Calu3 (cell line): ENCODE measurements at regions not wholly inside any gene's neighbourhood (a gene's known extent, or its start where the extent isn't known, plus 50 kb on each side); places are given as distances from the start of the nearest gene placed in this dataset.

Experiments
- BruUV-seq: library from RNA; stranded (reverse); fragments of 400-500 nt; replicated peaks from 2 replicates; lab custom pipeline; 2021; lab: Mats Ljungman, UMichigan
- CTCF ChIA-PET: fragments of 300-600 bp; sonication (Branson Sonifier 250); formaldehyde crosslinking; loops from one replicate; lab custom pipeline; 2022; ENCODE audit warnings: antibody characterized with exemption; lab: Charles Lee
- DNase-seq: peaks from one replicate; pipeline ENCODE4 v3.0.0; 2022
- H3K27ac Mint-ChIP-seq: one replicate; pipeline ENCODE4 v1.8.0; 2022; ENCODE audit warnings: mixed read lengths; ENCODE audit not compliant: unreplicated experiment
- H3K27me3 Mint-ChIP-seq: one replicate; pipeline ENCODE4 v1.8.0; 2022; ENCODE audit warnings: mixed read lengths; ENCODE audit not compliant: unreplicated experiment
- H3K36me3 Mint-ChIP-seq: one replicate; pipeline ENCODE4 v1.8.0; 2022; ENCODE audit warnings: mild to moderate bottlenecking, moderate library complexity, mixed read lengths; ENCODE audit not compliant: insufficient read depth, unreplicated experiment
- H3K4me1 Mint-ChIP-seq: one replicate; pipeline ENCODE4 v1.8.0; 2022; ENCODE audit warnings: mild to moderate bottlenecking, low read depth, mixed read lengths; ENCODE audit not compliant: unreplicated experiment
- H3K4me3 Mint-ChIP-seq: one replicate; pipeline ENCODE4 v1.8.0; 2022; ENCODE audit warnings: mild to moderate bottlenecking, low read depth, moderate library complexity, mixed read lengths; ENCODE audit not compliant: unreplicated experiment
- H3K9me3 Mint-ChIP-seq: one replicate; pipeline ENCODE4 v1.8.0; 2022; ENCODE audit warnings: low read depth, mixed read lengths; ENCODE audit not compliant: unreplicated experiment
- CTCF ChIP-seq: fragments of 200-600 bp; IDR thresholded peaks from one replicate; pipeline ENCODE4 v1.8.0; 2022; ENCODE audit warnings: antibody characterized with exemption; ENCODE audit not compliant: unreplicated experiment
- intact Hi-C: fragments of 100-400 bp; cut with micrococcal nuclease; formaldehyde crosslinking; loops from one replicate; pipeline ENCODE4 v1.10.0; 2022; ENCODE audit not compliant: unreplicated experiment

GRCh38 chr7:115549910-115550309 lies 480.7 kb downstream of the TFEC start:
- peaks cover 11% of the 10 kb centered on the region for H3K27me3 Mint-ChIP-seq
- intact Hi-C loops, result no loop called here
- TF ChIP-seq CTCF, result no peak
- CTCF ChIA-PET, result no interaction called here
- no peak for DNase-seq
- no peak overlapping the region for H3K27ac Mint-ChIP-seq
- no peaks in the 10 kb centered on the region for H3K36me3 Mint-ChIP-seq
- no peaks in the 10 kb centered on the region for H3K4me1 Mint-ChIP-seq
- BruUV-seq, result no TSS peak
- no peak overlapping the region for H3K4me3 Mint-ChIP-seq
- H3K9me3 Mint-ChIP-seq, result no peaks in the 10 kb centered on the region

DNA sequence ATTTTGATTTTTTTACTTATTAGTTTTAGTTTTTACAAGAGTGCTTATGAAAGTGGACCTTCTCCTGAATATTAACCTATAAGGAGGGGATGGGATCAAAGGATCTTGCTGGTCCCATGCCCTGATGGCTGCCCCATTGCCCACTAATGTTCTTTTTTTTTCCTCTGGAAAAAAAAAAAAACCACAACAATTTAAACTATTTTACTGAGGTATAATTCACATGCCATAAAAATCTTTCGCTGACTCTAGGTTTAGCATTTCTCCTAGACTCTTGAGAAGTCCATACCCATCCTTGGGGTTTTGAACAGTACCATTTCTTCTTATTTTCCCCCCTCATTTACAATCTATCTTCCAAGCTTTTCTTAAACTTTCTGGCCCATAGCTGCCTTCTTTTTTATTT lies 481.8 kb downstream of the TFEC start:
- Mint-ChIP-seq H3K27me3 (peaks cover 11% of the 10 kb centered on the region), H3K36me3 (no peaks in the 10 kb centered on the region), H3K4me3 (no peak overlapping the region), H3K27ac (no peak overlapping the region), H3K9me3 (no peaks in the 10 kb centered on the region), H3K4me1 (no peaks in the 10 kb centered on the region)
- CTCF ChIA-PET, result interaction anchor here (0.6 kb wide), 1 partner anchor 263 kb away, joined by 3 read pairs; no protein-coding TSS in a partner anchor
- no TSS peak for BruUV-seq
- no peak for DNase-seq
- TF ChIP-seq CTCF, result no peak
- intact Hi-C loops, result no loop called here

- H3K27me3 Mint-ChIP-seq, result peaks cover 11% of the 10 kb centered on the region
Observed at GRCh38 chr7:115546790-115547189, 483.8 kb downstream of the TFEC start.

DNA sequence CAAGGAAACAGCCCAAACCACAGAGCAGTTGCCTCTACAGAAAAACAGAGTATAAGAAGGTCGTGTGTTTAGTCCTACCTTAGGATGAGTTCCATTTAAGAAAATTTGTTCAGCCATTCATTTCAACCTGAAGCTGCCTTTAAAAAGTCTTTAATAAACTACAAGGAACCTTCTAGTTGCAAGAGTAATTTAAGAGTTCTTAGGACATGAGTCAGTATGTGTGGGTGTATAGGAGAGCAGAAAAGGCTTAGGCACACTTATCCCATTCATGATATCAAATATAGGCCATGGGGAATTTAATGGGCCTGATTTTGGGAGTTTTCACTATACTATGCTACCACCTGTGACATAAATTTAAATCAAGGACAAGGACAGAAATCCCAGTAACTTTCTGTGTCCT lies 496.8 kb downstream of the TFEC start:
- H3K27ac Mint-ChIP-seq, result no peak overlapping the region

More at GRCh38 chr7:115546790-115547189, 483.8 kb downstream of the TFEC start:
- no peak for TF ChIP-seq CTCF
- Mint-ChIP-seq H3K9me3 (no peaks in the 10 kb centered on the region), H3K4me3 (no peak overlapping the region), H3K4me1 (no peaks in the 10 kb centered on the region), H3K36me3 (no peaks in the 10 kb centered on the region), H3K27ac (no peak overlapping the region)
- no peak for DNase-seq
- CTCF ChIA-PET, result interaction anchor here (0.9 kb wide), 1 partner anchor 11 kb away, joined by 4 read pairs; no protein-coding TSS in a partner anchor
- intact Hi-C loops, result no loop called here
- BruUV-seq, result no TSS peak

More for the DNA sequence above, 496.8 kb downstream of the TFEC start:
- peaks cover 9% of the 10 kb centered on the region for H3K4me1 Mint-ChIP-seq
- CTCF ChIA-PET, result no interaction called here
- DNase-seq, result no peak
- intact Hi-C loops, result no loop called here
- no peaks in the 10 kb centered on the region for H3K36me3 Mint-ChIP-seq
- TF ChIP-seq CTCF, result no peak
- H3K27me3 Mint-ChIP-seq, result no peaks in the 10 kb centered on the region
- no peak overlapping the region for H3K4me3 Mint-ChIP-seq
- no TSS peak for BruUV-seq
- H3K9me3 Mint-ChIP-seq, result no peaks in the 10 kb centered on the region
